K562 (cell line): ENCODE measurements at regions not wholly inside any gene's neighbourhood (a gene's known extent, or its start where the extent isn't known, plus 50 kb on each side); places are given as distances from the start of the nearest gene placed in this dataset.

Experiments used
- ATAC-seq: fragments of 200-7000 bp; cut with Tn5 transposase; 3 replicates; pipeline ENCODE4 v1.9.1; 2020; ENCODE audit warnings: moderate library complexity
- BruUV-seq: library from RNA; stranded (reverse); fragments of 400-500 nt; replicated peaks from 2 replicates; lab custom pipeline; 2021; lab: Mats Ljungman, UMichigan
- CTCF ChIA-PET: fragments of 300-600 bp; formaldehyde crosslinking; extraction: SDS; loops from one replicate; lab custom pipeline; 2021; ENCODE audit warnings: low intra/inter-chr PET ratio; lab: Yijun Ruan, JAX
- POLR2A ChIA-PET: fragments of 300-600, 350-650 bp; sonication (Branson Sonifier 250); formaldehyde crosslinking; extraction: SDS; loops from one replicate; lab custom pipeline; 2021; ENCODE audit warnings: antibody characterized with exemption, inconsistent platforms; lab: Yijun Ruan, JAX
- DNase-seq, 4 experiments: peaks; one replicate each; pipeline versions ENCODE4 v3.0.0 to v3.0.0-alpha.2; 2011 to 2018; ENCODE audit warnings: low spot score in 3 of 4, mixed read lengths in 3 of 4; ENCODE audit errors: extremely low read depth in 1 of 4
- FAIRE-seq: peaks from 2 replicates; lab custom pipeline; 2011; peaks lifted over from hg19 to GRCh38; lab: Jason Lieb, UNC
- H2AFZ ChIP-seq: 2 replicates; pipeline ENCODE4 v1.6.0; 2011; ENCODE audit warnings: low read depth, low read length, control low read depth, inconsistent platforms
- H3K27ac ChIP-seq: fragments of 200-600 bp; 3 replicates; pipeline ENCODE4 v1.8.0; 2011; ENCODE audit warnings: low read depth, mild to moderate bottlenecking, control low read depth, inconsistent platforms, low read length, moderate library complexity, mixed read lengths; ENCODE audit errors: extremely low read depth
- H3K27me3 ChIP-seq, 2 experiments: fragments of 300-600 bp in 1 of 2; 2 replicates in 1 of 2; 3 replicates in 1 of 2; pipeline versions ENCODE4 v1.6.0 to v1.8.0; 2011; ENCODE audit warnings: inconsistent platforms in 2 of 2, low read length in 2 of 2, mild to moderate bottlenecking in 1 of 2, mixed read lengths in 1 of 2, moderate library complexity in 1 of 2; ENCODE audit not compliant: control insufficient read depth in 2 of 2, insufficient read depth in 2 of 2
- H3K36me3 ChIP-seq: fragments of 300-600 bp; 3 replicates; pipeline ENCODE4 v1.8.0; 2011; ENCODE audit warnings: mild to moderate bottlenecking, low read length, inconsistent platforms; ENCODE audit not compliant: control insufficient read depth, insufficient read depth
- H3K4me1 ChIP-seq, 2 experiments: fragments of 200-600 bp in 1 of 2; replicated peaks in 1 of 2; 2 replicates in 1 of 2; 3 replicates in 1 of 2; pipeline versions ENCODE4 v1.5.1 to v1.8.0; 2011; ENCODE audit warnings: inconsistent platforms in 2 of 2, low read length in 2 of 2, mild to moderate bottlenecking in 1 of 2, mixed read lengths in 1 of 2, moderate library complexity in 1 of 2; ENCODE audit not compliant: control insufficient read depth in 2 of 2, insufficient read depth in 2 of 2
- H3K4me2 ChIP-seq: 2 replicates; pipeline ENCODE4 v1.6.1; 2011; ENCODE audit warnings: low read length, control low read depth, inconsistent platforms, mixed read lengths; ENCODE audit not compliant: insufficient read depth
- H3K4me3 ChIP-seq: fragments of 200-600 bp; sonication (generic), shearing (Covaris generic); 2 replicates; pipeline ENCODE4 v1.5.1; 2016; ENCODE audit warnings: control low read depth, inconsistent platforms
- H3K79me2 ChIP-seq: fragments of 200-600 bp; 3 replicates; pipeline ENCODE4 v1.8.0; 2011; ENCODE audit warnings: low read length, inconsistent platforms; ENCODE audit not compliant: control insufficient read depth, insufficient read depth
- H3K9ac ChIP-seq, 2 experiments: 2 replicates each; pipeline versions ENCODE4 v1.6.0 to v1.6.1; 2011; ENCODE audit warnings: low read depth in 2 of 2, low read length in 2 of 2, control low read depth in 1 of 2, inconsistent platforms in 1 of 2, mild to moderate bottlenecking in 1 of 2, mixed read lengths in 1 of 2; ENCODE audit not compliant: insufficient read depth in 1 of 2
- H3K9me1 ChIP-seq: one replicate; pipeline ENCODE4 v1.6.0; 2011; ENCODE audit warnings: inconsistent platforms, mild to moderate bottlenecking, low read length, moderate library complexity; ENCODE audit not compliant: control insufficient read depth, insufficient read depth
- H3K9me3 ChIP-seq: replicated peaks from 2 replicates; pipeline ENCODE4 v1.5.1; 2011; ENCODE audit warnings: low read depth, low read length, inconsistent platforms; ENCODE audit not compliant: control insufficient read depth, insufficient read depth
- H4K20me1 ChIP-seq: replicated peaks from 2 replicates; pipeline ENCODE4 v1.6.1; 2011; ENCODE audit warnings: low read length, inconsistent platforms, mixed read lengths; ENCODE audit not compliant: control insufficient read depth, insufficient read depth
- FIP1L1 ChIP-seq: fragments of 200-400 bp; formaldehyde crosslinking; IDR thresholded peaks from 2 replicates; pipeline ENCODE4 v1.6.1; 2018; ENCODE audit warnings: mild to moderate bottlenecking, low read depth, low read length; ENCODE audit not compliant: poor library complexity, severe bottlenecking
- GATAD2B ChIP-seq: fragments of 450-650 bp; IDR thresholded peaks from 2 replicates; pipeline ENCODE4 v1.6.1; 2017; ENCODE audit warnings: mild to moderate bottlenecking, borderline replicate concordance
- HMG20A ChIP-seq: fragments of 450-650 bp; formaldehyde crosslinking; conservative IDR thresholded peaks from 2 replicates; pipeline ENCODE4 v1.4.0; 2020; ENCODE audit warnings: mild to moderate bottlenecking, mixed read lengths
- MBD2 ChIP-seq: sonication (generic); IDR thresholded peaks from 2 replicates; pipeline ENCODE4 v1.6.1; 2016; ENCODE audit warnings: low read depth, borderline replicate concordance
- TAF7 ChIP-seq: fragments of 450-650 bp; IDR thresholded peaks from 2 replicates; pipeline ENCODE4 v1.6.1; 2016; ENCODE audit warnings: missing genetic modification characterization, missing compliant biosample characterization
- ZBTB8A ChIP-seq: fragments of 450-650 bp; IDR thresholded peaks from 2 replicates; pipeline ENCODE4 v1.6.1; 2018; ENCODE audit warnings: mild to moderate bottlenecking, moderate library complexity; ENCODE audit not compliant: partially characterized antibody
- ZC3H4 ChIP-seq: sonication (generic); formaldehyde crosslinking; IDR thresholded peaks from 2 replicates; pipeline ENCODE4 v1.9.0; 2021; ENCODE audit warnings: missing genetic modification reagents, borderline replicate concordance
- WGBS: fragments of 100-300 bp; shearing (Covaris generic); methylation state at CpG from one replicate; pipeline ENCODE4 v1.1.6; 2016; ENCODE audit warnings: low coverage, mixed read lengths; ENCODE audit not compliant: insufficient coverage; ENCODE audit errors: missing lambda C conversion rate; 5-methylcytosine and 5-hydroxymethylcytosine counted together
- in situ Hi-C: fragments of 300-500 bp; cut with MboI; formaldehyde crosslinking; loops from 4 replicates; pipeline ENCODE4 v1.15.0; 2018; ENCODE audit warnings: inconsistent platforms, mixed read lengths
- intact Hi-C: fragments of 100-400 bp; cut with micrococcal nuclease; formaldehyde crosslinking; loops from 2 replicates; pipeline ENCODE4 v1.14.2; 2022
- TF ChIP-seq, protein P1 (sequence below): fragments of 450-650 bp; IDR thresholded peaks from 2 replicates; pipeline ENCODE4 v1.6.1; 2016; ENCODE audit warnings: antibody characterized with exemption
- TF ChIP-seq, protein P2 (sequence below): IDR thresholded peaks from 2 replicates; pipeline ENCODE4 v1.6.1; 2011; ENCODE audit not compliant: insufficient read length; ENCODE audit errors: extremely low read depth
- TF ChIP-seq, protein P3 (sequence below): fragments of 250-450 bp; sonication (Bioruptor Pico); IDR thresholded peaks from 2 replicates; pipeline ENCODE4 v1.5.0; 2021; ENCODE audit warnings: mild to moderate bottlenecking, borderline replicate concordance
- TF ChIP-seq, protein P4 (sequence below): fragments of 250-450 bp; sonication (Bioruptor Pico); IDR thresholded peaks from 2 replicates; pipeline ENCODE4 v1.4.0; 2020

DNA sequence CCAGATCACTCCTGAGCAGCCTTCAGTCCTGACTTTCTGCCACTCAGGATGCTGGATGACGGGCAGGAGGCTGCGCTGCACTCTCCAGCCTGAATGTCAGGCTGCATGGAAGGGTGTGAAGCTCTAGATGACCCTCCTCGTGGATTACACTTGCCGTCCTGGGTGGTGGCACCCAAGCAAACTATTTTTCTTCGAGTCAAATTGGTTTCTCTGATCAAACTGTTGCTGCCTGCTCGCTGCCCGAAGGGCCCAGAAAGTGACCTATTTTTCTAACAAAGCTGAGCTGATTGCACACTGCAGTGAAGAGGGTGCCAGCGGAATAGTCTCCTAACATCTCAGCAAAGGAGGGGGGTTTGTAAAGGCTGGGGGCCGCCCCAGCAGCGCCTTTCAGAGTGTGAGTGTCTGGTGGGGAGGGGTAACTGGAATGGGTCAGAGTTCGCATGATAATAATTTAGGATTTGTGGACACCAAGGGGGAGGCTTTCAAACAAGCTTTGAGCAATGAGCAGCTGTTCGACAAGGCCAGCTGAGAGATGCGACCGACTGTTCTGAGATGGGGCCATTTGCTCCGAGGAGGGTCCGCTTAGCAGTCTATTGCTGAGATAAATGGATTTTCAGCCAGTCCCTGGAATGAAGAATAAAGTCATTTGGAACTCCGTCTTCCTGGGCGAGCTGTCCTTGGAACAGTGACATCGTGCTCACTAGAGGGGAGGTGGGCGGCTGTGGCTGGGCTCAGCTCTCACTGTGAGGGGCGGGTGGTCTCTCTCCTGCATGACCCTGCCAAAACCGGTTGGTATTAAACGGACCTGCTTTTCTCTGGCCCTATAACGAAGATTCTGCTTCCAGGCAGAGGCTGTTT is 537.6 kb downstream of the BRD1 start:
- Histone ChIP-seq H3K27me3 (peaks cover 2 to 16% of the 10 kb centered on the region in 2 experiments; a peak in 3 of 5 replicates), H3K4me3 (no peak overlapping the region), H3K9ac (no peak overlapping the region), H3K36me3 (no peaks in the 10 kb centered on the region), H3K79me2 (no peaks in the 10 kb centered on the region), H3K4me1 (no peaks in the 10 kb centered on the region), H3K9me3 (no peaks in the 10 kb centered on the region), H3K27ac (no peak overlapping the region), H3K4me2 (no peak overlapping the region), H3K9me1 (no peaks in the 10 kb centered on the region), H2AFZ (no peak overlapping the region), H4K20me1 (no peaks in the 10 kb centered on the region)
- WGBS, result 1% methylated on average over 19 of the region's 24 CpGs
- BruUV-seq, result no TSS peak
- CTCF ChIA-PET, result no interaction called here
- TF ChIP-seq GATAD2B (no peak), FIP1L1 (no peak), ZBTB8A (no peak), ZC3H4 (CRISPR knock-in tag) (no peak), MBD2 (no peak), HMG20A (CRISPR knock-in tag) (no peak), TAF7 (tag) (no peak)
- TF ChIP-seq, protein P1, sequence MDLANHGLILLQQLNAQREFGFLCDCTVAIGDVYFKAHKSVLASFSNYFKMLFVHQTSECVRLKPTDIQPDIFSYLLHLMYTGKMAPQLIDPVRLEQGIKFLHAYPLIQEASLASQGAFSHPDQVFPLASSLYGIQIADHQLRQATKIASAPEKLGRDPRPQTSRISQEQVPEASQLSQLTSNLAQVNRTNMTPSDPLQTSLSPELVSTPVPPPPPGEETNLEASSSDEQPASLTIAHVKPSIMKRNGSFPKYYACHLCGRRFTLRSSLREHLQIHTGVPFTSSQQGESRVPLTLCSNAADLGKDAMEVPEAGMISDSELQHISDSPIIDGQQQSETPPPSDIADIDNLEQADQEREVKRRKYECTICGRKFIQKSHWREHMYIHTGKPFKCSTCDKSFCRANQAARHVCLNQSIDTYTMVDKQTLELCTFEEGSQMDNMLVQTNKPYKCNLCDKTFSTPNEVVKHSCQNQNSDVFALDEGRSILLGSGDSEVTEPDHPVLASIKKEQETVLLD, result no peak
- TF ChIP-seq, protein P2, sequence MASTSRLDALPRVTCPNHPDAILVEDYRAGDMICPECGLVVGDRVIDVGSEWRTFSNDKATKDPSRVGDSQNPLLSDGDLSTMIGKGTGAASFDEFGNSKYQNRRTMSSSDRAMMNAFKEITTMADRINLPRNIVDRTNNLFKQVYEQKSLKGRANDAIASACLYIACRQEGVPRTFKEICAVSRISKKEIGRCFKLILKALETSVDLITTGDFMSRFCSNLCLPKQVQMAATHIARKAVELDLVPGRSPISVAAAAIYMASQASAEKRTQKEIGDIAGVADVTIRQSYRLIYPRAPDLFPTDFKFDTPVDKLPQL, result no peak
- TF ChIP-seq, protein P3, sequence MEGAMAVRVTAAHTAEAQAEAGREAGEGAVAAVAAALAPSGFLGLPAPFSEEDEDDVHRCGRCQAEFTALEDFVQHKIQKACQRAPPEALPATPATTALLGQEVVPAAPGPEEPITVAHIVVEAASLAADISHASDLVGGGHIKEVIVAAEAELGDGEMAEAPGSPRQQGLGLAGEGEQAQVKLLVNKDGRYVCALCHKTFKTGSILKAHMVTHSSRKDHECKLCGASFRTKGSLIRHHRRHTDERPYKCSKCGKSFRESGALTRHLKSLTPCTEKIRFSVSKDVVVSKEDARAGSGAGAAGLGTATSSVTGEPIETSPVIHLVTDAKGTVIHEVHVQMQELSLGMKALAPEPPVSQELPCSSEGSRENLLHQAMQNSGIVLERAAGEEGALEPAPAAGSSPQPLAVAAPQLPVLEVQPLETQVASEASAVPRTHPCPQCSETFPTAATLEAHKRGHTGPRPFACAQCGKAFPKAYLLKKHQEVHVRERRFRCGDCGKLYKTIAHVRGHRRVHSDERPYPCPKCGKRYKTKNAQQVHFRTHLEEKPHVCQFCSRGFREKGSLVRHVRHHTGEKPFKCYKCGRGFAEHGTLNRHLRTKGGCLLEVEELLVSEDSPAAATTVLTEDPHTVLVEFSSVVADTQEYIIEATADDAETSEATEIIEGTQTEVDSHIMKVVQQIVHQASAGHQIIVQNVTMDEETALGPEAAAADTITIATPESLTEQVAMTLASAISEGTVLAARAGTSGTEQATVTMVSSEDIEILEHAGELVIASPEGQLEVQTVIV (CRISPR knock-in tag), result no peak
- TF ChIP-seq, protein P4, sequence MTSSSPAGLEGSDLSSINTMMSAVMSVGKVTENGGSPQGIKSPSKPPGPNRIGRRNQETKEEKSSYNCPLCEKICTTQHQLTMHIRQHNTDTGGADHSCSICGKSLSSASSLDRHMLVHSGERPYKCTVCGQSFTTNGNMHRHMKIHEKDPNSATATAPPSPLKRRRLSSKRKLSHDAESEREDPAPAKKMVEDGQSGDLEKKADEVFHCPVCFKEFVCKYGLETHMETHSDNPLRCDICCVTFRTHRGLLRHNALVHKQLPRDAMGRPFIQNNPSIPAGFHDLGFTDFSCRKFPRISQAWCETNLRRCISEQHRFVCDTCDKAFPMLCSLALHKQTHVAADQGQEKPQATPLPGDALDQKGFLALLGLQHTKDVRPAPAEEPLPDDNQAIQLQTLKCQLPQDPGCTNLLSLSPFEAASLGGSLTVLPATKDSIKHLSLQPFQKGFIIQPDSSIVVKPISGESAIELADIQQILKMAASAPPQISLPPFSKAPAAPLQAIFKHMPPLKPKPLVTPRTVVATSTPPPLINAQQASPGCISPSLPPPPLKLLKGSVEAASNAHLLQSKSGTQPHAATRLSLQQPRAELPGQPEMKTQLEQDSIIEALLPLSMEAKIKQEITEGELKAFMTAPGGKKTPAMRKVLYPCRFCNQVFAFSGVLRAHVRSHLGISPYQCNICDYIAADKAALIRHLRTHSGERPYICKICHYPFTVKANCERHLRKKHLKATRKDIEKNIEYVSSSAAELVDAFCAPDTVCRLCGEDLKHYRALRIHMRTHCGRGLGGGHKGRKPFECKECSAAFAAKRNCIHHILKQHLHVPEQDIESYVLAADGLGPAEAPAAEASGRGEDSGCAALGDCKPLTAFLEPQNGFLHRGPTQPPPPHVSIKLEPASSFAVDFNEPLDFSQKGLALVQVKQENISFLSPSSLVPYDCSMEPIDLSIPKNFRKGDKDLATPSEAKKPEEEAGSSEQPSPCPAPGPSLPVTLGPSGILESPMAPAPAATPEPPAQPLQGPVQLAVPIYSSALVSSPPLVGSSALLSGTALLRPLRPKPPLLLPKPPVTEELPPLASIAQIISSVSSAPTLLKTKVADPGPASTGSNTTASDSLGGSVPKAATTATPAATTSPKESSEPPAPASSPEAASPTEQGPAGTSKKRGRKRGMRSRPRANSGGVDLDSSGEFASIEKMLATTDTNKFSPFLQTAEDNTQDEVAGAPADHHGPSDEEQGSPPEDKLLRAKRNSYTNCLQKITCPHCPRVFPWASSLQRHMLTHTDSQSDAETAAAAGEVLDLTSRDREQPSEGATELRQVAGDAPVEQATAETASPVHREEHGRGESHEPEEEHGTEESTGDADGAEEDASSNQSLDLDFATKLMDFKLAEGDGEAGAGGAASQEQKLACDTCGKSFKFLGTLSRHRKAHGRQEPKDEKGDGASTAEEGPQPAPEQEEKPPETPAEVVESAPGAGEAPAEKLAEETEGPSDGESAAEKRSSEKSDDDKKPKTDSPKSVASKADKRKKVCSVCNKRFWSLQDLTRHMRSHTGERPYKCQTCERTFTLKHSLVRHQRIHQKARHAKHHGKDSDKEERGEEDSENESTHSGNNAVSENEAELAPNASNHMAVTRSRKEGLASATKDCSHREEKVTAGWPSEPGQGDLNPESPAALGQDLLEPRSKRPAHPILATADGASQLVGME, result no peak
- FAIRE-seq (no peak), ATAC-seq (no peak), DNase-seq (no peak)
- in situ Hi-C loops, result no loop called here
- POLR2A ChIA-PET, result interaction anchor here (0.6 kb wide), 1 partner anchor 16 kb away, joined by 5 read pairs; no protein-coding TSS in a partner anchor
- intact Hi-C loops, result no loop called here
